GM23338 (cell line): ENCODE measurements at regions not wholly inside any gene's neighbourhood (a gene's known extent, or its start where the extent isn't known, plus 50 kb on each side); places are given as distances from the start of the nearest gene placed in this dataset.

Experiments used
- CREB1 ChIP-seq: fragments of 250-450 bp; sonication (Bioruptor Pico); IDR thresholded peaks from 2 replicates; pipeline ENCODE4 v1.5.0; 2020; ENCODE audit warnings: low read depth, mild to moderate bottlenecking, moderate library complexity
- CTCF ChIP-seq, 2 experiments: fragments of 200-600 bp in 1 of 2; sonication (generic) in 1 of 2; conservative IDR thresholded peaks; 2 replicates each; pipeline versions ENCODE4 v1.5.1 to v1.6.1; 2016 to 2017; ENCODE audit warnings: antibody characterized with exemption in 2 of 2, low read depth in 2 of 2, mild to moderate bottlenecking in 2 of 2, moderate library complexity in 1 of 2
- ETS1 ChIP-seq: IDR thresholded peaks from 2 replicates; pipeline ENCODE4 v1.6.1; 2016; ENCODE audit warnings: antibody characterized with exemption
- EZH2 ChIP-seq: fragments of 200-600 bp; sonication (generic); IDR thresholded peaks from one replicate; pipeline ENCODE4 v1.8.0; 2017; ENCODE audit warnings: antibody characterized with exemption, mild to moderate bottlenecking, low read depth; ENCODE audit not compliant: unreplicated experiment
- EZH2phosphoT487 ChIP-seq: fragments of 200-600 bp; sonication (generic); IDR thresholded peaks from one replicate; pipeline ENCODE4 v1.8.1; 2018; ENCODE audit warnings: antibody characterized with exemption; ENCODE audit not compliant: unreplicated experiment
- POLR2AphosphoS5 ChIP-seq: IDR thresholded peaks from 2 replicates; pipeline ENCODE4 v1.6.1; 2016; ENCODE audit warnings: antibody characterized with exemption, low read depth
- REST ChIP-seq: IDR thresholded peaks from one replicate; pipeline ENCODE4 v1.6.1; 2018; ENCODE audit warnings: antibody characterized with exemption; ENCODE audit not compliant: unreplicated experiment
- STAT1 ChIP-seq: IDR thresholded peaks from one replicate; pipeline ENCODE4 v1.6.1; 2016; ENCODE audit warnings: antibody characterized with exemption; ENCODE audit not compliant: unreplicated experiment

- TF ChIP-seq CTCF (conservative IDR thresholded peaks at IDR 0.05; ENCODE audit: low read depth in 2 of 2) (no peak), REST (no peak), POLR2AphosphoS5 (no peak), EZH2 (no peak), CREB1 (CRISPR knock-in tag) (no peak), ETS1 (no peak), EZH2phosphoT487 (no peak), STAT1 (no peak)
Observed at GRCh38 chr13:60671386-60671785, 274.4 kb downstream of the TDRD3 start.
